ENCODE measurements at regions not wholly inside any gene's neighbourhood (a gene's known extent, or its start where the extent isn't known, plus 50 kb on each side); places are given as distances from the start of the nearest gene placed in this dataset.
"Not testable (repeated sequence)": the region's sequence is repeated elsewhere in the genome, so short reads cannot be mapped to it uniquely, and the experiment has no call there.

GRCh38 chr5:51230336-51230735 is 152.9 kb upstream of the ISL1 start:
- Histone ChIP-seq H3K4me1 (no peaks in the 10 kb centered on the region), H3K27me3 (ENCODE audit: insufficient read depth in 3 of 3, low read length in 2 of 3) (no peaks in the 10 kb centered on the region), H3K9me3 (no peaks in the 10 kb centered on the region), H3K4me3 (no peak overlapping the region), H3K27ac (no peak overlapping the region), H3K36me3 (ENCODE audit: insufficient read depth in 1 of 2, low read depth in 1 of 2) (no peaks in the 10 kb centered on the region)
- DNase-seq (no peak), ATAC-seq (no peak)
- TF ChIP-seq CTCF (IDR thresholded peaks at IDR 0.05): no peak
- intact Hi-C loops (cut with DNase I): no loop called here

- ATAC-seq (no peak), DNase-seq (no peak)
- H3K27me3 ChIP-seq (ENCODE audit: insufficient read depth in 3 of 3, low read length in 2 of 3): no peaks in the 10 kb centered on the region
- no peaks in the 10 kb centered on the region for H3K9me3 ChIP-seq
- intact Hi-C loops (cut with DNase I): no loop called here
- H3K4me3 ChIP-seq: no peak overlapping the region
- H3K36me3 ChIP-seq (ENCODE audit: insufficient read depth in 1 of 2, low read depth in 1 of 2): no peaks in the 10 kb centered on the region
- WGBS, 3 donors: 9 to 17% (median 14%) methylated on average over 1 of the region's 1 CpG
- H3K4me1 ChIP-seq: no peaks in the 10 kb centered on the region
- no peak overlapping the region for H3K27ac ChIP-seq
- TF ChIP-seq CTCF (IDR thresholded peaks at IDR 0.05): no peak
Observed at GRCh38 chr5:51242456-51242855, 140.8 kb upstream of the ISL1 start.

- H3K27me3 ChIP-seq (ENCODE audit: insufficient read depth in 3 of 3, low read length in 2 of 3); H3K4me3 ChIP-seq; H3K36me3 ChIP-seq (ENCODE audit: insufficient read depth in 1 of 2, low read depth in 1 of 2); intact Hi-C loops (cut with DNase I); H3K9me3 ChIP-seq; H3K27ac ChIP-seq; ATAC-seq; H3K4me1 ChIP-seq; DNase-seq: not testable (repeated sequence)
- WGBS, 3 donors: 87 to 92% (median 90%) methylated on average over 9 to 10 of the region's 10 CpGs
Observed at GRCh38 chr5:51250957-51251356, 132.3 kb upstream of the ISL1 start.

GRCh38 chr5:51271261-51271660 is 112.0 kb upstream of the ISL1 start:
- no peak for TF ChIP-seq CTCF (IDR thresholded peaks at IDR 0.05)
- Histone ChIP-seq H3K27me3 (ENCODE audit: insufficient read depth in 3 of 3, low read length in 2 of 3) (no peaks in the 10 kb centered on the region), H3K36me3 (ENCODE audit: insufficient read depth in 1 of 2, low read depth in 1 of 2) (no peaks in the 10 kb centered on the region), H3K9me3 (no peaks in the 10 kb centered on the region), H3K4me3 (no peak overlapping the region), H3K27ac (no peak overlapping the region), H3K4me1 (no peaks in the 10 kb centered on the region)
- ATAC-seq (no peak), DNase-seq (no peak)
- 80 to 87% (median 81%) methylated on average over 6 of the region's 6 CpGs for WGBS, 3 donors
- intact Hi-C loops (cut with DNase I): no loop called here

GRCh38 chr5:51273021-51273420 is 110.2 kb upstream of the ISL1 start:
- no peaks in the 10 kb centered on the region for H3K27me3 ChIP-seq (ENCODE audit: insufficient read depth in 3 of 3, low read length in 2 of 3)
- ATAC-seq: no peak
- H3K4me1 ChIP-seq: no peaks in the 10 kb centered on the region
- no peak for TF ChIP-seq CTCF (IDR thresholded peaks at IDR 0.05)
- WGBS, 3 donors: 53 to 58% (median 55%) methylated on average over 3 of the region's 3 CpGs
- intact Hi-C loops (cut with DNase I): no loop called here
- no peak for DNase-seq
- H3K27ac ChIP-seq: no peak overlapping the region
- H3K9me3 ChIP-seq: no peaks in the 10 kb centered on the region
- H3K4me3 ChIP-seq: no peak overlapping the region
- no peaks in the 10 kb centered on the region for H3K36me3 ChIP-seq (ENCODE audit: insufficient read depth in 1 of 2, low read depth in 1 of 2)
